ENCODE measurements at regions not wholly inside any gene's neighbourhood (a gene's known extent, or its start where the extent isn't known, plus 50 kb on each side); places are given as distances from the start of the nearest gene placed in this dataset.

- DNase-seq (ENCODE audit: low read depth): no peak
- Histone ChIP-seq H3K4me3 (ENCODE audit: low read depth, low read length) (no peak overlapping the region), H3K27me3 (ENCODE audit: control insufficient read depth, insufficient read depth, low read length) (no peaks in the 10 kb centered on the region), H3K36me3 (ENCODE audit: control insufficient read depth, insufficient read depth, low read length) (no peaks in the 10 kb centered on the region)
- TF ChIP-seq CTCF (IDR thresholded peaks at IDR 0.05; ENCODE audit: insufficient read depth, low read length, poor library complexity, severe bottlenecking): no peak
These were observed 267.2 kb upstream of the PLXNA2 start for GRCh38 chr1:208511242-208511860.

- H3K4me3 ChIP-seq (ENCODE audit: low read depth, low read length): no peak overlapping the region
- no peaks in the 10 kb centered on the region for H3K27me3 ChIP-seq (ENCODE audit: control insufficient read depth, insufficient read depth, low read length)
- no peak for TF ChIP-seq CTCF (IDR thresholded peaks at IDR 0.05; ENCODE audit: insufficient read depth, low read length, poor library complexity, severe bottlenecking)
- DNase-seq (ENCODE audit: low read depth): no peak
- H3K36me3 ChIP-seq (ENCODE audit: control insufficient read depth, insufficient read depth, low read length): no peaks in the 10 kb centered on the region
These were observed 269.6 kb upstream of the PLXNA2 start for GRCh38 chr1:208513799-208514198.

- no peak for DNase-seq (ENCODE audit: low read depth)
These were observed 270.9 kb upstream of the PLXNA2 start for GRCh38 chr1:208515129-208515528.

GRCh38 chr1:208516780-208517179 lies 272.6 kb upstream of the PLXNA2 start:
- no peak for TF ChIP-seq CTCF (IDR thresholded peaks at IDR 0.05; ENCODE audit: insufficient read depth, low read length, poor library complexity, severe bottlenecking)
- no peaks in the 10 kb centered on the region for H3K36me3 ChIP-seq (ENCODE audit: control insufficient read depth, insufficient read depth, low read length)
- no peaks in the 10 kb centered on the region for H3K27me3 ChIP-seq (ENCODE audit: control insufficient read depth, insufficient read depth, low read length)
- H3K4me3 ChIP-seq (ENCODE audit: low read depth, low read length): no peak overlapping the region
- DNase-seq (ENCODE audit: low read depth): no peak

More at GRCh38 chr1:208515129-208515528, 270.9 kb upstream of the PLXNA2 start:
- Histone ChIP-seq H3K36me3 (ENCODE audit: control insufficient read depth, insufficient read depth, low read length) (no peaks in the 10 kb centered on the region), H3K4me3 (ENCODE audit: low read depth, low read length) (no peak overlapping the region), H3K27me3 (ENCODE audit: control insufficient read depth, insufficient read depth, low read length) (no peaks in the 10 kb centered on the region)
- TF ChIP-seq CTCF (IDR thresholded peaks at IDR 0.05; ENCODE audit: insufficient read depth, low read length, poor library complexity, severe bottlenecking): no peak

- no peak for TF ChIP-seq CTCF (IDR thresholded peaks at IDR 0.05; ENCODE audit: insufficient read depth, low read length, poor library complexity, severe bottlenecking)
- no peak for DNase-seq (ENCODE audit: low read depth)
- H3K36me3 ChIP-seq (ENCODE audit: control insufficient read depth, insufficient read depth, low read length): no peaks in the 10 kb centered on the region
- no peak overlapping the region for H3K4me3 ChIP-seq (ENCODE audit: low read depth, low read length)
- no peaks in the 10 kb centered on the region for H3K27me3 ChIP-seq (ENCODE audit: control insufficient read depth, insufficient read depth, low read length)
These were observed 276.4 kb upstream of the PLXNA2 start for GRCh38 chr1:208520438-208521099.

- H3K27me3 ChIP-seq (ENCODE audit: control insufficient read depth, insufficient read depth, low read length): no peaks in the 10 kb centered on the region
- no peak for TF ChIP-seq CTCF (IDR thresholded peaks at IDR 0.05; ENCODE audit: insufficient read depth, low read length, poor library complexity, severe bottlenecking)
- H3K36me3 ChIP-seq (ENCODE audit: control insufficient read depth, insufficient read depth, low read length): no peaks in the 10 kb centered on the region
- no peak for DNase-seq (ENCODE audit: low read depth)
- H3K4me3 ChIP-seq (ENCODE audit: low read depth, low read length): no peak overlapping the region
These were observed 277.4 kb upstream of the PLXNA2 start for GRCh38 chr1:208521534-208521933.
